ENCODE measurements at regions not wholly inside any gene's neighbourhood (a gene's known extent, or its start where the extent isn't known, plus 50 kb on each side); places are given as distances from the start of the nearest gene placed in this dataset.

- TF ChIP-seq CTCF (conservative IDR thresholded peaks at IDR 0.05) = no peak
- no peak for TF ChIP-seq ZFX (IDR thresholded peaks at IDR 0.05)
These were observed 277.6 kb downstream of the BTG1 start for GRCh38 chr12:91868054-91868453.
